Pancreas (tissue), 10 donors: ENCODE measurements at regions not wholly inside any gene's neighbourhood (a gene's known extent, or its start where the extent isn't known, plus 50 kb on each side); places are given as distances from the start of the nearest gene placed in this dataset.

ENCODE experiments used
- ATAC-seq, 4 donors: fragments of 200-7000 bp; cut with Tn5 transposase; one replicate each; pipeline versions ENCODE4 v1.8.0 to v1.9.1; 2020; ENCODE audit warnings: mild to moderate bottlenecking in 4 of 4, moderate library complexity in 4 of 4
- DNase-seq, 6 donors: peaks; one replicate each; pipeline ENCODE4 v3.0.0-alpha.2; 2020
- FAIRE-seq: peaks from 2 replicates; lab custom pipeline; 2012; peaks lifted over from hg19 to GRCh38; lab: Jason Lieb, UNC
- H3K27ac ChIP-seq, 4 donors: fragments of 200-600 bp; sonication (generic); 1 replicate in 3 of 4; 2 replicates in 1 of 4; pipeline versions ENCODE4 v1.5.0 to v1.8.0; 2020
- H3K27me3 ChIP-seq, 4 donors: fragments of 200-600 bp; one replicate each; pipeline ENCODE4 v1.8.0; 2021
- H3K36me3 ChIP-seq, 3 donors: fragments of 200-600 bp; sonication (generic) in 1 of 3; one replicate each; pipeline versions ENCODE4 v1.5.0 to v1.8.0; 2020 to 2021
- H3K4me1 ChIP-seq, 3 donors: fragments of 200-600 bp; one replicate each; pipeline ENCODE4 v1.8.0; 2021
- H3K4me3 ChIP-seq, 4 donors: fragments of 200-600 bp; sonication (generic) in 2 of 4; one replicate each; pipeline versions ENCODE4 v1.5.0 to v1.8.0; 2020 to 2021
- H3K9me3 ChIP-seq, 4 donors: fragments of 200-600 bp; one replicate each; pipeline ENCODE4 v1.8.0; 2021
- CTCF ChIP-seq, 4 donors: fragments of 200-600 bp; sonication (generic) in 3 of 4; IDR thresholded peaks; one replicate each; pipeline versions ENCODE4 v1.5.0 to v1.8.0; 2021; ENCODE audit warnings: antibody characterized with exemption in 4 of 4
- WGBS, 2 donors: extraction: QIAGEN DNeasy Blood & Tissue Kit; methylation state at CpG; one replicate each; pipeline ENCODE4 v1.1.7; 2013; 5-methylcytosine and 5-hydroxymethylcytosine counted together
- intact Hi-C, 3 donors: fragments of 100-400 bp; cut with DNase I; formaldehyde crosslinking; loops; one replicate each; pipeline versions ENCODE4 v1.11.1 to v1.14.2; 2022
- donor health status: healthy with polysubstance abuse.
- donor health status: DM: no; HTN: no; CAD: no; lungs with moderate emphysema.
- donor health status: DM: no; HTN: no; CAD: no.
- donor health status: control.
- donor health status: control.
- donor health status: Bipolar disorder and iron deficiency.
- donor health status: DM: yes; HTN: yes; CAD: no.
- donor health status: DM: no; HTN: no; CAD: no.
- donor health status: DM: no; HTN: no; CAD: no.
- donor health status: DM: yes; HTN: yes; CAD: no.

- ATAC-seq = no peak
- 73 to 83% methylated on average over 5 of the region's 5 CpGs for WGBS, 2 donors
These were observed 56.3 kb upstream of the LDAH start for GRCh38 chr2:20879221-20879620.

GRCh38 chr2:20877960-20878359 is 55.1 kb upstream of the LDAH start:
- intact Hi-C loops = no loop called here
- DNase-seq = no peak
- ATAC-seq = no peak

More at GRCh38 chr2:20879221-20879620, 56.3 kb upstream of the LDAH start:
- DNase-seq (peak in 1 of 6 donors; percentile 41), FAIRE-seq (no peak)
- TF ChIP-seq CTCF (IDR thresholded peaks at IDR 0.05) = no peak
- no peaks in the 10 kb centered on the region for H3K9me3 ChIP-seq
- H3K27ac ChIP-seq = no peak overlapping the region
- H3K36me3 ChIP-seq = no peaks in the 10 kb centered on the region
- no peaks in the 10 kb centered on the region for H3K4me1 ChIP-seq
- no peaks in the 10 kb centered on the region for H3K27me3 ChIP-seq
- no peak overlapping the region for H3K4me3 ChIP-seq
- intact Hi-C loops = no loop called here

More at GRCh38 chr2:20877960-20878359, 55.1 kb upstream of the LDAH start:
- no peaks in the 10 kb centered on the region for H3K4me1 ChIP-seq
- no peak for TF ChIP-seq CTCF (IDR thresholded peaks at IDR 0.05)
- no peak for FAIRE-seq
- H3K27ac ChIP-seq = no peak overlapping the region
- H3K9me3 ChIP-seq = no peaks in the 10 kb centered on the region
- H3K4me3 ChIP-seq = no peak overlapping the region
- no peaks in the 10 kb centered on the region for H3K36me3 ChIP-seq
- 7 to 8% methylated on average over 2 of the region's 2 CpGs for WGBS, 2 donors
- H3K27me3 ChIP-seq = no peaks in the 10 kb centered on the region
